KMS-11 (cell line): ENCODE measurements at regions not wholly inside any gene's neighbourhood (a gene's known extent, or its start where the extent isn't known, plus 50 kb on each side); places are given as distances from the start of the nearest gene placed in this dataset.

ENCODE experiments used
- H2AFZ ChIP-seq: fragments of 200-600 bp; sonication (generic); 2 replicates; pipeline ENCODE4 v1.6.1; 2016; ENCODE audit warnings: antibody characterized with exemption, mixed run types, low read depth
- H3K27ac ChIP-seq: fragments of 200-600 bp; sonication (generic); 2 replicates; pipeline ENCODE4 v1.6.1; 2016; ENCODE audit warnings: mild to moderate bottlenecking, mixed run types
- H3K27me3 ChIP-seq: fragments of 200-600 bp; sonication (generic); 2 replicates; pipeline ENCODE4 v1.6.1; 2017; ENCODE audit warnings: mild to moderate bottlenecking, low read depth, mixed run types, moderate library complexity; ENCODE audit not compliant: insufficient read depth
- H3K36me3 ChIP-seq: fragments of 200-600 bp; sonication (generic); 2 replicates; pipeline ENCODE4 v1.6.1; 2017; ENCODE audit warnings: mild to moderate bottlenecking, mixed run types; ENCODE audit not compliant: insufficient read depth
- H3K4me1 ChIP-seq: fragments of 200-600 bp; sonication (generic); 2 replicates; pipeline ENCODE4 v1.6.1; 2016; ENCODE audit warnings: mild to moderate bottlenecking, low read depth, mixed run types; ENCODE audit not compliant: poor library complexity, severe bottlenecking
- H3K4me2 ChIP-seq: fragments of 200-600 bp; sonication (generic); 2 replicates; pipeline ENCODE4 v1.7.0; 2016; ENCODE audit warnings: mild to moderate bottlenecking, mixed run types
- H3K4me3 ChIP-seq: fragments of 200-600 bp; sonication (generic); IDR thresholded peaks from 2 replicates; pipeline ENCODE4 v1.6.1; 2017; ENCODE audit warnings: low read depth, low read length, mixed read lengths; ENCODE audit not compliant: insufficient read depth
- H3K79me2 ChIP-seq: fragments of 200-600 bp; sonication (generic); 2 replicates; pipeline ENCODE4 v1.6.1; 2016; ENCODE audit warnings: low read depth, mixed run types; ENCODE audit not compliant: insufficient read depth
- H3K9ac ChIP-seq: fragments of 200-600 bp; sonication (generic); 2 replicates; pipeline ENCODE4 v1.6.1; 2016; ENCODE audit warnings: mild to moderate bottlenecking, mixed run types
- H4K20me1 ChIP-seq: fragments of 200-600 bp; sonication (generic); 2 replicates; pipeline ENCODE4 v1.6.1; 2016; ENCODE audit warnings: mild to moderate bottlenecking, mixed run types; ENCODE audit not compliant: insufficient read depth
- CTCF ChIP-seq: fragments of 200-600 bp; sonication (generic); conservative IDR thresholded peaks from 2 replicates; pipeline ENCODE4 v1.6.1; 2017; ENCODE audit warnings: low read depth, mild to moderate bottlenecking, antibody characterized with exemption, low read length, moderate library complexity, mixed read lengths

- Histone ChIP-seq H3K79me2 (no peaks in the 10 kb centered on the region), H3K9ac (no peak overlapping the region), H3K4me1 (peaks cover 3% of the 10 kb centered on the region), H3K27me3 (no peaks in the 10 kb centered on the region), H3K36me3 (no peaks in the 10 kb centered on the region), H2AFZ (no peak overlapping the region), H3K4me3 (no peak overlapping the region), H3K4me2 (no peak overlapping the region), H3K27ac (no peak overlapping the region), H4K20me1 (no peaks in the 10 kb centered on the region)
- no peak for TF ChIP-seq CTCF
Measured at GRCh38 chr1:84756455-84757082, 66.3 kb upstream of the SSX2IP start.

GRCh38 chr1:84756001-84756400, 65.7 kb upstream of the SSX2IP start:
- Histone ChIP-seq H3K27ac (no peak overlapping the region), H3K4me2 (no peak overlapping the region), H4K20me1 (no peaks in the 10 kb centered on the region), H3K4me3 (no peak overlapping the region), H3K27me3 (no peaks in the 10 kb centered on the region), H3K9ac (no peak overlapping the region), H3K36me3 (no peaks in the 10 kb centered on the region), H3K79me2 (no peaks in the 10 kb centered on the region), H3K4me1 (peaks cover 3% of the 10 kb centered on the region), H2AFZ (no peak overlapping the region)
- no peak for TF ChIP-seq CTCF

GRCh38 chr1:84755216-84755615, 65.0 kb upstream of the SSX2IP start:
- Histone ChIP-seq H2AFZ (no peak overlapping the region), H3K27ac (no peak overlapping the region), H3K79me2 (no peaks in the 10 kb centered on the region), H3K4me3 (no peak overlapping the region), H3K27me3 (no peaks in the 10 kb centered on the region), H3K4me2 (no peak overlapping the region), H3K36me3 (no peaks in the 10 kb centered on the region), H3K4me1 (peaks cover 3% of the 10 kb centered on the region), H4K20me1 (no peaks in the 10 kb centered on the region), H3K9ac (no peak overlapping the region)
- no peak for TF ChIP-seq CTCF

GRCh38 chr1:84754386-84754703, 64.1 kb upstream of the SSX2IP start:
- Histone ChIP-seq H3K9ac (no peak overlapping the region), H3K36me3 (no peaks in the 10 kb centered on the region), H3K27me3 (no peaks in the 10 kb centered on the region), H3K4me3 (no peak overlapping the region), H4K20me1 (no peaks in the 10 kb centered on the region), H3K4me1 (peaks cover 3% of the 10 kb centered on the region), H3K27ac (no peak overlapping the region), H3K4me2 (no peak overlapping the region), H3K79me2 (no peaks in the 10 kb centered on the region), H2AFZ (no peak overlapping the region)
- TF ChIP-seq CTCF, result no peak
